NT2/D1 (cell line): ENCODE measurements at regions not wholly inside any gene's neighbourhood (a gene's known extent, or its start where the extent isn't known, plus 50 kb on each side); places are given as distances from the start of the nearest gene placed in this dataset.

ENCODE experiments used
- SUZ12 ChIP-seq: IDR thresholded peaks from 2 replicates; pipeline ENCODE4 v1.6.1; 2011; ENCODE audit not compliant: insufficient read length, insufficient read depth; ENCODE audit errors: extremely low read depth
- YY1 ChIP-seq: IDR thresholded peaks from 2 replicates; pipeline ENCODE4 v1.6.1; 2011; ENCODE audit not compliant: insufficient read length, insufficient read depth

DNA sequence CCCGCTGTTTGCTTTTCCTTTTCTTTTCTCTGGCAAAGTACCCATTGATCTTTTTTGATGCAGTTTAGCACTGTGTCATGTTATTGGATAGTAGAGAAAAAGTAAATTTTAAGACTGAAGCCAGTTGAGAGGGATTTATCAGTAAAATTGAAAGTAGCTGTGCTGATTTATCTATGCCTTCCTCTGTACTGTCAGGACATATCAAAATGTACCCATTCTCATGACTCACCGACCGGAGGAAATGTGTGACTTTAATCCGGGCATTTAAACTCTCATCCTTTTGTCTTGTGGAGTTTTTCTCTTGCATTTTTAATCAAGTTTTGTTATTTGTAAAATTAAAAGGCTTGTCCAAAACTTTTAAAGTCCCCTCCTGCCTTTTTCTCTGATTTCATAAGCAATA lies 276.6 kb upstream of the FMN2 start:
- TF ChIP-seq SUZ12, result no peak
- no peak for TF ChIP-seq YY1
